HG03439 (cell line): ENCODE measurements at regions not wholly inside any gene's neighbourhood (a gene's known extent, or its start where the extent isn't known, plus 50 kb on each side); places are given as distances from the start of the nearest gene placed in this dataset.

Experiments
- ATAC-seq: cut with Tn5 transposase; IDR thresholded peaks from one replicate; pipeline ENCODE4 v1.9.1; 2021; ENCODE audit warnings: mild to moderate bottlenecking, moderate library complexity; ENCODE audit not compliant: unreplicated experiment

DNA sequence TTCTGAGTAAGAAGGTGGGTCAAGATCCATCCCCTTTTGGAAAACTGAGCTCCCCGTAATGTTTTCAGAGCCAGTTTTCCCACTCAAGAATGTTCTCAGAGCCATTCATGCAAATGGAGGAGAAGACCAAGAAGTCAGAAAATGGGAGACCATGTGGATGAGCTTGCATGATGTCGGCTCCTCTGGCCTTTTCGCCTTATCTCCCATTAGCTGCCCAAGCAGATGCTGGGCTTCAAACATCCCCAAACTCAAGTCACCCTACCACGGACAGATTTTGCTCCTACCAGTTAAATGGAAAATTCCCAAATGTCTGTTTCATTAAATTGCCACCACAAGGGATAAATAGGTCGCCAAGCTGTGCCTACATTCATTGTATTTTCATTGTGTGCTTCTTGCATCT, 161.4 kb downstream of the ICE1 start:
- no peak for ATAC-seq

DNA sequence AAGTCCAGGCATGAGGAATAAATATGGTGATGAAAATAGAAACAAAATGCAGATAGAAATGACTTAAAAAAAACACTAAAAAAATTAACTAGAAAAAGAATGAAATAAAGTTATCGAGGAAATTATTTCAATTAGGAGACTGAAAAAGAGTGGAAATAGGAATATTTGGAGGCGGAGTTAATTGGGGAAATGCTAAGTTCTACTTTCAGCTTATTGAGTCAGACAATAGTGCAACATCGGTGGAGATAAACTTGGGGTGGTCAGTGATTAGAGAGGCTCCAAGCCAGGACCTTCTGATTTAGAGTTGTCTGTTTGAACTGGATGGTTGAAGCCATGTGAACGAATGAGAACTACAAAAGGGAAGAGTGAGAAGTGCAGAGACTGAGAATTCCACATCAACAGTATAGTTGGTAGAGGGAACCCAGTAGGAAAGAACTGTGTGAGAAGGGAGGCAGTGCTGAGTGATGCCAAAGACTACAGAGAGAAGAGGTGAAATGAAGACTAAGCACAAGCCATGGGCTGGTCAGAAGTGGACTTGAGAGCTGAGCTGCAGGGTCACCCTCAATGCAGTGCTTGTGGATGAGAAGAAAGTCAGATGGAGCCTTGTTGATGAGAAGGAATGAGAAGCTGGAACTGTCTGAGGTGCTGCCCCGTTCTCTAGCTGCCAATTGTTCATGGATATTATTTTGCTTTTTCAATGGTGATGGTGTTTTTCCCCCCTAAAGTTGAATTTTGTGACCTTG, 160.7 kb downstream of the ICE1 start:
- no peak for ATAC-seq

DNA sequence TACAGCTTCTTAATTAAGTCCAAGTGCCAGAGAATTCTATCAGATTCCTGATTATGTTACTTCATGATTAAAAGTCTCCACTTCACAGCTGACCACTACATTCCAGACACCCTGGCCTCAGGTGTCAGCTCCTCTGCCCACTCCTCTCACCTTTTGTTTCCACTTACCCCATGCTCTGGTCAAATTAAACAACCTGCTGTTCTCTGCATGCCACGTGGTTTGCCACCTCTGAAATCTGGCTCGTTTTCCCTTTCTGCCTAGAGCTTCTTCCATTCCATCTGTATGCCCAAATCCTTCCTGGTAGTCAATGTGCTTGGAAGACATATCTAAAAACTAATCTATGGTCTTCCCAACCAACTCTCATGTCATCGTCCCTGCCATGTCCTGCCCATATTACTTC, 158.6 kb downstream of the ICE1 start:
- ATAC-seq: no peak

DNA sequence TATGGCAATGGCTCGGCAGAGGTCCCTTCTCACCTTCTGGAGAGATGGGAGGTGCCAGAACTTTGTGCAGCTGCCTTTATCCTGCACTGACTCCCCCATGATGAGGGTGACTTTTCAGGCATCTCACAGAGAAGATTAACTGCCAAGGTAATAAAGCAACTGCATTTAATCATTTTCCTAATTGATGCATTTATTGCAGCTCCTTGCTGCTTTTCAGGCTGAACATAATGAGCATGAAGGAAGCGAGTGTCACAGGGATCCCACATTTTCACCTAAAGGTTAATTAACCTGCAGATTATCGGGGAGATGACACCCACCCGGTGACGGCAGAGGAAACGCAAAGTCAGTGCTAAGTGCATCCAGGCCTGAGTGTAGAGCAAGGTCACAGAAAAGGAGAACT, 154.3 kb downstream of the ICE1 start:
- ATAC-seq: no peak

DNA sequence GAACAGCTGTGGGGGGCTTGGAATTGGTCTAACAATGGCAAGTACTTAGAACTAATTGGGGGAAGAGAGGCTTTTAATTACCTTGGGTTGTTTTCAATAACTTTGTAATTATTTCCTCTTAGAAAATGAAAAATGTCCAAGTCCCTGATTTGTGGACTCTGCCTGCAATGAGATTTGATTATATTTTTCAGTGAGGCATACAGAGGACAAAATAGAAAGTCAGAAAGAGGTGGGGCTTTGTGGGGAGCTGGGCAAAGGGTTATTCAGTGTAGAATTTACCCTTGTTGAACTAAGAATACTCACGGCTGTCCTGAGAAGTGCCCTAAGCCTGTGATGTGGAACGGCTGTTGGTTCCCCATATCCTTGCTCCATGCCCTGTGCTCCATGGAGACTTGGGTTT, 153.0 kb downstream of the ICE1 start:
- ATAC-seq: no peak

DNA sequence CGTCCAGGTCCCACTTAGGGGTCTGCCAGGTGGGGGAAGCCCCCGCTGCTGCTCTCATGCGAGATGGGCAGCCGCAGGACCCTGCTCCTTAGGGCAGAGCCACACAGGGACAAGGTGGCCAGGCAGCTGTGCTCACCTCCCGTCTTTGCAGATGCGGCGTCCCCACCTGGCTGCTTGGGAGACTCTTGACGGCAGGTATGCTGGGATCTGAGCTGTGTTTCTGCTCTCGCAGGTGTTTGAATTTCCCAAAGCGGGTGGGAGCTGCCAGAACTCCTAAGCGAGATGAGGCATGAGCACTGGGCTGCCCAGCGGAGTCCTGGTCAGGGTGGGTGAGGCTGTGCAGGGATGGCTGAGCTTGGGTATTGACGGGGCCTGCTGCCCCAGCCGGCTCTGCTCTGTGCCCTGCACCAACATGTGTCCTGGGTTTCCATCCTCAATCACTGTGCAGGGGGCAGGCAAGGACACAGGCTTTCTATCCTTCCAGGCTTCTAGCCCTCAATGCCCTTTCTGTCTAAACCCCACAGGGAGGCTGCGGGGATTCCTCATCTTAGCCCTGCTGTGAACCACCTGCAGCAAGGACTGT, 151.4 kb downstream of the ICE1 start:
- no peak for ATAC-seq

DNA sequence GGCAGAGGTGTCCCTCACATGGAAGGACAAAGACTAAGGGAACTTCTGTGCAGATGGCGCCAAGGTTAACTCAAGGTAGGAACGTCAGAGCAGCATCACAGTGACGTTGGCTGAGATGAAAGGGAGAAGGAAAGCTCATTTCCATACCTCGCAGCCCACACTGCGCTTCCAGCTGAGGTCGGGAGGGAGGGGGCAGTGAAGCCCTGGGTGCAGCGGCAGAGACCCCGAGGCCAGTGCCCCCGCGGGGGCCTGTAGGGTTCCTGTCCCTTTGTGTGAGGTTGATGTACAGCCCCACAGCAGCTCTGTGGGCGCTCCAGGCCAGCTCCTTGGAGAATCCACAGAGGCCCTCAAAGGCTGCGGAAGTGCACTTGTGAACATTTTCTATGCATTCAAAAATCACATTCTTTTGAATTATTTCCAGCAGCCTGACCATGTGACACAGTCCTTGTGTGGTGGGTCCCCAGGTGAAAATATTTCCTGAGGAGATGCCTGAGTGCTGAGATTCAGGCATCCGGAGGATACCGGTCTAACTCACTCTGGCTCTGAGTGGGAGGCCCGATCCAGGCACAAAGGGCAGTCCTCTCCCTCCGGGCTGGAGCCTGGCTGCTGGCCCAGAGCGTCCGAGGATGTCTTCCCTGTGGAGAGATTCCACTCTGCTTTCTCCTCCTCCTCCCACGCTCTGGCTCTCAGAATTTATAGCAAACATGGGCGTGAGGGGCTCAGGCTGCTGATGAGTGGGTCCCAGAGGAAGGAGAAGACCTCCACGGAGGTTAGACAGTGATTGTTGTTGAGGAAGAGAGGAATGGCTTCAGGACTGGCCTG, 150.7 kb downstream of the ICE1 start:
- no peak for ATAC-seq

DNA sequence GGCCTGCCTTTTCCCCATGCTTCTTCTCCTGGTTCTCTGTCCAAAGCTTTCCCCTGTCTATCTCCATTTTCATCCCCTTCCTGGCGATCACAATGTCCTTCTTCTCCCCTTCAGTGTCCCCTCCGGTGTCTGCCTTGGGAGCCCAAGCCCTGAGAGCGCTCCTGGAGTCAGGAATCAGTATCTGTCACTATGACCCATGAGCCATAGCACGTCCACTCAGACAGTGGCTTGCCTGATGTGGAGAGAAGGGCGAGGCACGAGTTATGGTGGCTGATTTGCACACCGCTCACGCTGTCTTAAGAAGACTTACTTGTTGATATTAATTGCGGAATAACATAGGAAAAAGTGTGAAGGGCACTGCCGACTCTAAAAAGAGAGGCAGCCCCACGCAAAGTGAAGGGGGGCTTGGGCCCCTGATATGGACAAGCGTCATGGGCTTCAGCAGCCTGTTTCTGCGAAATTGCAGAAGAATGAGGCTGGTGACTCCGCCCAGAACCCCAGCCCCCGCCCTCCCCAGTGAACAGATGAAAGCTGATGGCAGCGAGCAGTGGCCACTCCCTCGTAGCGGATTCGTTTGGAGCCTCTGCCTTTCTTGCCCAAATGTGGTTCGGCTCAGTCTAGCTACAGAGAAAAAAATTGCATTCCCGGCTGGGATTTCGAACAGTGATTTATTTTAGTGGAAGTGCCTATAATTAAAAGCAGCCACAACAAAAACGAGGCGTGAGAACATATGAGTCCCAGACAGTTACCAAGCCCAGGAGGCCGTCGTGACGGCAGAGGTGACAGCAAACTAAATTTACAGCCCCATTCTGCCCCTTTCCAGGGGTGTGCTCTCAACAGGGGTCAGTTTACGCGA, 149.8 kb downstream of the ICE1 start:
- ATAC-seq: no peak

DNA sequence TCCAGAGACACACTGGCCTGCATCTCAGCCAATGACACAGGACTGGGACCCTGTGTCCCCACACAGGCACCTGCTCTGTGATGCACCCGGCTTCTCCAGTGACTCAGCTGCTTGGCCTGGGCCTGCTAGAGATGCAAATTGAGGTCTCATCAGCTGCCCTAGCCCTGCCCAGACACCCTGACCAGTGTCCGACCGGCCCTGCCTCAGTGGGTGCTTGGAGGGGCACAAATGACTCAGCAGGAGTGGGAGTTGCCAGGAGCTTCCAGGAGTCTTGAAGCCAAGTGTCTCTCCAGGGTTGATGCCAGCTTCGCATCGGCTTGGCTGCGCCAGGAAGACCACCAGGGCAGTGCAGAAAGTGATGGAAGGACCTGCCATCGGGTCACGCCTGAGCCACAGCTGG, 148.2 kb downstream of the ICE1 start:
- no peak for ATAC-seq

DNA sequence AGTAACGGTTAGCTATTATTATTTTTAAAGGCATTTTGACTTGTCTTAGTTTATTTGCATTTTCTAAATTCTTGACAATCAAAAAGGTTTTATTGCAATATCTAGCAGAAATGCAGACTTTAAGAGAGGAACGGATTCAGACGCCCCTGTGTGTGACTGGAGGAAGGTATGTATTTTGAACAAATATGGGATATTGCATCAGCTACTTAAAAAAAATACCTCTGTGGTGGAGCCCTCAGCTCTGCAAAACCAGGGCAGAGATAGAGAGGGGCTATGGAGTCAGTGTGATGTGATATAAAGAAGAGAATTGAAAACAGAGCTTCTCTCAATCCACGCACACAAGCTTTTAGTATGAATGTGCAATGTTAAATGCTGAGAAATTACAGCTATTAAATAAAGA, 142.4 kb downstream of the ICE1 start:
- no peak for ATAC-seq

DNA sequence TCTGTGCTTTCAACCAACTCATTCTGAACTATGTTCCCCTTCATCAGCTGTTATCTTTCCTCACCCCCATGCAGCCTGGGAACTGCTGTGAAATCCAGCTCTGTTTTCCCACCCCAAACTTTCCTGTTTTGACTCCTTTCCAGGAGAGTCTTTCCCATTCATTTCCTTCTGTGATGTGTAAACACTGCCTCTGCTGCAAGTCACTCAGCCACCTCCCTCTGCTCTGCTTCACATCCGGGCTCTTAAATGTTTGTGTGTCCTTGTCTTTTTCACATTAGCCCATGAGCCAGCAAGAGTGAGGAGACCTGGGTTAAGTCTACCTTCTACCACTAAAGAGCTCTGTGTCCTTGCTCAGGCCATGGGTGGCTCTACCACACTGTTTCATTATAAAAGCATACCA, 137.5 kb downstream of the ICE1 start:
- ATAC-seq: no peak

DNA sequence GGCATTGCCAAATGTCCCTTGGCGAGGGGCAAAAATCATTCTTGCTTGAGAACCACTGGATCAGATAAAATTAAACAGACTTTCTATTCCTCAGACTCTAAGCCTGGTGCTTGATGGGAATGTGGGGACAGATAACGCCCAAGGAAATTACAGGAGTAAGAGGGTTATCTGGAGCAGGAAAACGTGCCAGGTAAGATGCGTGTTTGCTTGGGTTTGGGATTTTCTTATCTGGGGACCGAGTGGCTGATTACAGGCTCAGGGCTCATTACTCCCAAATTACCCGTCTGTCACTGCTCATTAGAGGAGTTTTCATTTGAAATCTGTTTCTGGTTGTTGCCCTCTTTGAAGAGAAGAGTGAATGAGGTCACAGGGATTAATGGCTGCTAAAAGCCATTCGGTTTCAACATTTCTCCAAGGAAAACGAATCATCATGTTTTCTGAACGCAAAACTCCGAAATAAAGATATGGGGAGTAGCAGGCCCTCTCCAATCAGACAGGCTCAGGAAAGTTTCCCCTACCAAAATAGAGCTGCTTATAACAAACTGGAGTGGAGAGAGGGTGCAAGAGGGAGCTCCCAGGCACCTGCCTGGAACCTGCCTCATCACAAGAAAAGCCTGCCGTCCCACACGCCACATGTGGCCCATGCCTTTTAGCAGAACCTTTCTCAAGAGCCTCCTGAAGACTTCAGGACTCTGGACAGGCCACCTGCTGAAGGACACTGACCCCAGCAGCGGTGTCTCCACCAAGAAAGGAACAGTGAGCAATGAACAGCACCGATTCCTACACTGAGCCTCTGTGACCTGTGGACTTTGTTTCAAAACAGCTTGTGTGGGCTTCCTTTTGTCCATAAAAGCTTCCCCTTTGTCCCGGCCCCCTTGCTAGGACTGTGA, 136.4 kb downstream of the ICE1 start:
- ATAC-seq: no peak

DNA sequence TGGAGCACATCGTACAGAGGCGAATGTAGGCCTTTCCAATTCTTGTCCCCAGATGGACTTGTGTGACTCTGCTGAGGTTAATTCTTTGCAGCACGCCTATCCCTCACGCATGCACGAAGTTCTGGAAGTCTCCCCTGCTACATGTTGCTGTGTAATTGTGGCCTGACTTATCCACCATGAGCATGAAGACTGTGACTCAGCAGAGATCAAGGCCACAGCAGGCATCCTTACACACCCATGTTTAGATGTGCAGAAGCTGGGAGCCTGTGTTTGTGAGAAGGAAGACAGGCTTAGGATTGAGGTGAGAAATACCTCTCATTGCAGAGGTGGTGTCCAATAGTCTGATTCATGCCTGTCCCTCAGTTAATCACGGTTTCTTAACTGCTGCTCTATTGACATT, 135.6 kb downstream of the ICE1 start:
- ATAC-seq: no peak

DNA sequence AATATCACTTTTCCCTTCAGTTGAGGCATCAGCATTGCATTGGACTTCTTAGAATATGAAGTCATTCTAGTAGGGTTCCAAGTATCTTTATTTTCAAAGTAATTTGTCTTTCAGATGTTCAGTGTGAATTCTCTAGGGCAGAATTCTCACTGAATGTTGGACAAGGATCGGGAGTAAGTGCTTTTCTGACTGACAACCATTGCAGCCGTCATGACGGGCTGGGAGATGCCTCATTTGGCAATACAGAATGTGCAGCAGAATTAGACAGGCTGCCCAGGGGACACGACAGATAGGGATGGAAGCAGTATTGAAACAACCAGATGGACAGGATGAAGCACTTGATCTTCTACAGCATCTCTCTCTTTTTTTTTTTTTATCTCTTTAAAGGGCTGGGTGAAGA, 129.0 kb downstream of the ICE1 start:
- no peak for ATAC-seq

DNA sequence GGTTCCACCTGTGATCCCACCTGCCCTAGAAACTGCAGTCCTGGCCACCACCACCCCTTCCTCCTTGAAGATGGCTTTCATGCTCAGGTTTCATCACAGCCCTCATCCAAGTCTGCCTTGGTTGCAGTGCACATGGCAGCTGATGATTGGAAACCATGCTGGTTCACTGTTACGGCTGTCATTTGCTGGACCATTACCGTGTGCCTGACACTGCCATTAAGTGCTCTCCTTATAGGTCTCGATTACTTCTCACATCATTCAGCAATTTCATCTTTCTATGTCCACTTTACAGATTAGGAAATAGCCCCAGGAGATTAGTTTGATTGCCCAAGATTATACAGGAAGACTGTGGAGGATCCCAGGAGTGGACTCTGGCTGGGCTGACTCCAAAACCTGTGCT, 123.9 kb downstream of the ICE1 start:
- no peak for ATAC-seq

DNA sequence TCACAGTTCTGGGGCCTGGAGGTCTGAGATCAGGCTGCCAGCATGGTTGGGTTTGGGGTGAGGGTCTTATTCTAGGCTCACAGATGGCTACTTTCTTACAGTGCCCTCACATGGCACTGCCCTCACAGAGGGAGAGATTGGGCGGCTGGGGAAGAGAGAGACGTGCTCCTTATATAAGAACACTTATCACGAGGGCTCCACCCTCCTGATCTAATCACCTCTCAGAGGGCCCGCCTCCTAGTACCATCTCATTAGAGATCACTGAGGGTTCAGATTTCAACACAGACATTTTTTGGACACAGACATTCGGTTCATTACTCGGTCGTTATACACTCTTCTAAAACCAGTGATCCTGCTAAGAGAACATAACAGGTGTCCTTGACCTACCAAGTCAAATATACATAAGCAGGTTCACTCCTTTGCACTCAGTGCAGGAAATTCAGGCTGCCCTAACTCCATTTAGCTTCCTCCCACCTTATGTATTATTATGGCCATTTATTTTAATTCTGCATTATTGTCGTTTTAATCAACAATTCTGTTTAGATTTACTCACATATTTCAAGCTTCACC, 121.7 kb downstream of the ICE1 start:
- no peak for ATAC-seq

DNA sequence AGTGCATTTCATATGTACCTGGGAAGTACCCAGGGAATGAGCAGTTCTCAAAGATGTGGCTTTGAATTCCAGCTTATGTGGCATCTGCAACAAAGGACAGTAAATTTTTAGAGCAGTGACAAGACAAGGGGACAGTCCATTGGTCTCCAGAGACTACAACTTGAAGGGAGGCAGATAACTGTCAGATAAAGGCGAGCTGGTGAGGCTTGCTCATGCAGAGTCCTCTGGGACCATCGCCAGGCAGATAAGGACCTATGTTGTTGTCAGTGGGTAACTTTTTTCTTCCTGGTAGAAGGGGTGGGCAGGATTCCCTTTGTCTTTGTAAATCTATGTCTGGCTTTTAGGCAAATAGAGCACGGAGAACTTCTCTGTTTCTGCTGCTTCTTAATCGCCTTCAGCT, 120.2 kb downstream of the ICE1 start:
- ATAC-seq: no peak

DNA sequence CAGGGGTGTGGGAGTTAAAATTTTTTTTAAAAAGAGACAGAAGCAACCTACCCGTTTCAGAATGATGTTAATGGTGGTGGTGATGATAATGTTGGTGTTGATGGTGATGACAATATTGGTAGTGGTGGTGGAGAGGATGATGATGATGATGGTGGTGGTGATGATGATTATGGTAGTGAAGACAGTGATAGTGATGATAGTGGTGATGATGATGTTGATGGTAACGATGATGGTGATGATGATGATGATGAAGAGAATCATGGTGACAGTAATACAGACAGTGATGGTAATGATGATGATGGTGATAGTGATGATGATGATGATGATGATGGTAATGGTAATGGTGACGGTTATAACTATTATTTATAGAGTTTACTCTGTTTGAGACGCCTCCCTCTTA, 117.6 kb downstream of the ICE1 start:
- no peak for ATAC-seq
